Mammary epithelial cell (primary cell): ENCODE measurements at regions not wholly inside any gene's neighbourhood (a gene's known extent, or its start where the extent isn't known, plus 50 kb on each side); places are given as distances from the start of the nearest gene placed in this dataset.

ENCODE experiments used
- CTCF ChIP-seq, 2 donors: IDR thresholded peaks in 1 of 2; conservative IDR thresholded peaks in 1 of 2; 2 replicates each; pipeline ENCODE4 v1.5.1; 2011 to 2012; ENCODE audit warnings: inconsistent platforms in 2 of 2, low read length in 2 of 2, mild to moderate bottlenecking in 2 of 2, control low read depth in 1 of 2, low read depth in 1 of 2; ENCODE audit not compliant: insufficient read depth in 1 of 2; ENCODE audit errors: extremely low read depth in 1 of 2
- EZH2 ChIP-seq: IDR thresholded peaks from 2 replicates; pipeline ENCODE4 v1.6.1; 2012; ENCODE audit warnings: low read length, inconsistent platforms, borderline replicate concordance

GRCh38 chr5:42337607-42338006 is 85.6 kb upstream of the GHR start:
- TF ChIP-seq CTCF (conservative IDR thresholded peaks at IDR 0.05 in 1 of 2, IDR thresholded peaks at IDR 0.05 in 1 of 2; ENCODE audit: extremely low read depth in 1 of 2, insufficient read depth in 1 of 2, low read depth in 1 of 2, low read length in 2 of 2) (no peak), EZH2 (no peak)
